ENCODE measurements at regions not wholly inside any gene's neighbourhood (a gene's known extent, or its start where the extent isn't known, plus 50 kb on each side); places are given as distances from the start of the nearest gene placed in this dataset.

- H3K27ac ChIP-seq (replicated peaks in 1 of 4): no peak overlapping the region
- WGBS: 71% methylated on average over 4 of the region's 4 CpGs
- no peak overlapping the region for H3K4me3 ChIP-seq
- DNase-seq (ENCODE audit: extremely low spot score): no peak
- H3K36me3 ChIP-seq: no peaks in the 10 kb centered on the region
- H3K9me3 ChIP-seq: peaks cover 0 to 41% (median 17%) of the 10 kb centered on the region in 4 donors
- intact Hi-C loops (cut with DNase I): no loop called here
- no peaks in the 10 kb centered on the region for H3K27me3 ChIP-seq
- no peaks in the 10 kb centered on the region for H3K4me1 ChIP-seq
- TF ChIP-seq CTCF (IDR thresholded peaks at IDR 0.05) (no peak), EP300 (IDR thresholded peaks at IDR 0.05) (no peak), POLR2AphosphoS5 (IDR thresholded peaks at IDR 0.05) (no peak), POLR2A (IDR thresholded peaks at IDR 0.05; ENCODE audit: low read depth) (no peak)
Measured at GRCh38 chr6:155614606-155615005, 159.0 kb upstream of the NOX3 start.

- 88% methylated on average over 1 of the region's 1 CpG for WGBS
- H3K9me3 ChIP-seq: peaks cover 0 to 41% (median 17%) of the 10 kb centered on the region in 4 donors
Measured at GRCh38 chr6:155611742-155612141, 156.1 kb upstream of the NOX3 start.

GRCh38 chr6:155604991-155605390 lies 149.4 kb upstream of the NOX3 start:
- DNase-seq (ENCODE audit: extremely low spot score): no peak
- Histone ChIP-seq H3K9me3 (no peaks in the 10 kb centered on the region), H3K4me3 (no peak overlapping the region), H3K4me1 (no peaks in the 10 kb centered on the region), H3K27me3 (no peaks in the 10 kb centered on the region), H3K36me3 (no peaks in the 10 kb centered on the region), H3K27ac (replicated peaks in 1 of 4) (no peak overlapping the region)
- intact Hi-C loops (cut with DNase I): no loop called here
- TF ChIP-seq POLR2A (IDR thresholded peaks at IDR 0.05; ENCODE audit: low read depth): no peak
- no peak for TF ChIP-seq EP300 (IDR thresholded peaks at IDR 0.05)
- no peak for TF ChIP-seq POLR2AphosphoS5 (IDR thresholded peaks at IDR 0.05)
- TF ChIP-seq CTCF (IDR thresholded peaks at IDR 0.05): no peak
- 89% methylated on average over 3 of the region's 3 CpGs for WGBS

More at GRCh38 chr6:155611742-155612141, 156.1 kb upstream of the NOX3 start:
- TF ChIP-seq POLR2A (IDR thresholded peaks at IDR 0.05; ENCODE audit: low read depth): no peak
- intact Hi-C loops (cut with DNase I): no loop called here
- no peak for DNase-seq (ENCODE audit: extremely low spot score)
- H3K4me3 ChIP-seq: no peak overlapping the region
- no peaks in the 10 kb centered on the region for H3K4me1 ChIP-seq
- H3K27me3 ChIP-seq: no peaks in the 10 kb centered on the region
- no peaks in the 10 kb centered on the region for H3K36me3 ChIP-seq
- no peak overlapping the region for H3K27ac ChIP-seq (replicated peaks in 1 of 4)

GRCh38 chr6:155599561-155599960 lies 143.9 kb upstream of the NOX3 start:
- H3K9me3 ChIP-seq: no peaks in the 10 kb centered on the region
- H3K27me3 ChIP-seq: no peaks in the 10 kb centered on the region
- no peak overlapping the region for H3K4me3 ChIP-seq
- TF ChIP-seq EP300 (IDR thresholded peaks at IDR 0.05) (no peak), POLR2A (IDR thresholded peaks at IDR 0.05; ENCODE audit: low read depth) (no peak), CTCF (IDR thresholded peaks at IDR 0.05) (no peak), POLR2AphosphoS5 (IDR thresholded peaks at IDR 0.05) (no peak)
- no peaks in the 10 kb centered on the region for H3K36me3 ChIP-seq
- intact Hi-C loops (cut with DNase I): no loop called here
- no peak for DNase-seq (ENCODE audit: extremely low spot score)
- 68% methylated on average over 3 of the region's 3 CpGs for WGBS
- H3K27ac ChIP-seq (replicated peaks in 1 of 4): no peak overlapping the region
- H3K4me1 ChIP-seq: no peaks in the 10 kb centered on the region

- Histone ChIP-seq H3K27ac (replicated peaks in 1 of 4) (no peak overlapping the region), H3K4me3 (no peak overlapping the region), H3K36me3 (no peaks in the 10 kb centered on the region), H3K27me3 (no peaks in the 10 kb centered on the region), H3K9me3 (no peaks in the 10 kb centered on the region), H3K4me1 (no peaks in the 10 kb centered on the region)
- no peak for DNase-seq (ENCODE audit: extremely low spot score)
- intact Hi-C loops (cut with DNase I): no loop called here
- WGBS: 53% methylated on average over 2 of the region's 2 CpGs
- no peak for TF ChIP-seq EP300 (IDR thresholded peaks at IDR 0.05)
- TF ChIP-seq CTCF (IDR thresholded peaks at IDR 0.05): no peak
- TF ChIP-seq POLR2A (IDR thresholded peaks at IDR 0.05; ENCODE audit: low read depth): no peak
- TF ChIP-seq POLR2AphosphoS5 (IDR thresholded peaks at IDR 0.05): no peak
Measured at GRCh38 chr6:155599160-155599559, 143.5 kb upstream of the NOX3 start.

Data from esophagus muscularis mucosa (tissue), 4 donors.